Astrocyte of the spinal cord (primary cell): ENCODE measurements at regions not wholly inside any gene's neighbourhood (a gene's known extent, or its start where the extent isn't known, plus 50 kb on each side); places are given as distances from the start of the nearest gene placed in this dataset.
A peak's percentile ranks its signal among the peaks of the same experiment; 100 is the strongest.
"Not testable (repeated sequence)": the region's sequence is repeated elsewhere in the genome, so short reads cannot be mapped to it uniquely, and the experiment has no call there.

Experiments
- DNase-seq: peaks from one replicate; pipeline ENCODE4 v3.0.0; 2011; ENCODE audit warnings: low read depth, low spot score
- H3K4me3 ChIP-seq: 2 replicates; pipeline ENCODE4 v1.5.1; 2011; ENCODE audit warnings: low read depth, mild to moderate bottlenecking, low read length, moderate library complexity
- CTCF ChIP-seq: IDR thresholded peaks from 2 replicates; pipeline ENCODE4 v1.5.1; 2012; ENCODE audit warnings: low read depth, mild to moderate bottlenecking, low read length, inconsistent platforms
- in situ Hi-C: cut with HindIII; loops from 2 replicates; pipeline ENCODE4 v1.10.0; 2017; ENCODE audit warnings: low sequenced_read_pairs

- no peak for TF ChIP-seq CTCF
- peak overlapping the region; percentile 69 for H3K4me3 ChIP-seq
- in situ Hi-C loops: no loop called here
- DNase-seq: no peak
Measured at GRCh38 chrX:52261125-52261462, 76.4 kb downstream of the MAGED4 start.

GRCh38 chrX:52261463-52262194, 76.9 kb downstream of the MAGED4 start:
- in situ Hi-C loops: no loop called here
- TF ChIP-seq CTCF: peak; percentile 82
- peak; percentile 89 for DNase-seq
- peak overlapping the region; percentile 69 for H3K4me3 ChIP-seq

GRCh38 chrX:52262195-52262546, 77.5 kb downstream of the MAGED4 start:
- peak; percentile 0 for DNase-seq
- no peak for TF ChIP-seq CTCF
- peak overlapping the region; percentile 69 for H3K4me3 ChIP-seq
- in situ Hi-C loops: no loop called here

GRCh38 chrX:52263417-52263816, 78.7 kb downstream of the MAGED4 start:
- DNase-seq: no peak
- no peak overlapping the region for H3K4me3 ChIP-seq
- in situ Hi-C loops: no loop called here
- TF ChIP-seq CTCF: no peak

- TF ChIP-seq CTCF: no peak
- H3K4me3 ChIP-seq: no peak overlapping the region
- in situ Hi-C loops: no loop called here
- no peak for DNase-seq
Measured at GRCh38 chrX:52265713-52266112, 81.0 kb downstream of the MAGED4 start.

- in situ Hi-C loops, H3K4me3 ChIP-seq, DNase-seq: not testable (repeated sequence)
Measured at GRCh38 chrX:52268502-52268901, 83.8 kb downstream of the MAGED4 start.

- no peak for DNase-seq
- in situ Hi-C loops: no loop called here
- no peak for TF ChIP-seq CTCF
- H3K4me3 ChIP-seq: no peak overlapping the region
Measured at GRCh38 chrX:52270453-52271116, 85.9 kb downstream of the MAGED4 start.
